Activated CD8-positive, alpha-beta memory T cell treated with anti-CD3 and anti-CD28 coated beads, Interleukin-2, amount 10 ng/mL, durations not matched to agents 7 days and 5 days (primary cell): ENCODE measurements at regions not wholly inside any gene's neighbourhood (a gene's known extent, or its start where the extent isn't known, plus 50 kb on each side); places are given as distances from the start of the nearest gene placed in this dataset.
"Not testable (repeated sequence)": the region's sequence is repeated elsewhere in the genome, so short reads cannot be mapped to it uniquely, and the experiment has no call there.

Experiments
- ATAC-seq: fragments of 150-1000 bp; cut with Tn5 transposase; one replicate; pipeline ENCODE4 v1.10.0; 2021; ENCODE audit warnings: moderate library complexity
- CTCF ChIA-PET: fragments of 350-600 bp; sonication (Branson Sonifier 250); formaldehyde crosslinking; loops from one replicate; lab custom pipeline; 2021; ENCODE audit warnings: antibody characterized with exemption; lab: Charles Lee
- DNase-seq: peaks from one replicate; pipeline ENCODE4 v3.0.0-alpha.2; 2020
- H3K27ac Mint-ChIP-seq: one replicate; pipeline ENCODE4 v1.8.0; 2021; ENCODE audit warnings: mild to moderate bottlenecking, mixed read lengths
- H3K27me3 Mint-ChIP-seq: one replicate; pipeline ENCODE4 v1.8.0; 2021; ENCODE audit warnings: mixed read lengths
- H3K36me3 Mint-ChIP-seq: one replicate; pipeline ENCODE4 v1.8.0; 2021; ENCODE audit warnings: mild to moderate bottlenecking, mixed read lengths
- H3K4me1 Mint-ChIP-seq: one replicate; pipeline ENCODE4 v1.8.0; 2021; ENCODE audit warnings: mixed read lengths
- H3K4me3 Mint-ChIP-seq: one replicate; pipeline ENCODE4 v1.8.0; 2021; ENCODE audit warnings: mild to moderate bottlenecking, moderate library complexity, mixed read lengths
- H3K9me3 Mint-ChIP-seq: one replicate; pipeline ENCODE4 v1.8.0; 2022; ENCODE audit warnings: low read depth, mixed read lengths

- H3K27me3 Mint-ChIP-seq = peaks cover 2% of the 10 kb centered on the region
- no peak overlapping the region for H3K4me3 Mint-ChIP-seq
- CTCF ChIA-PET = no interaction called here
- no peaks in the 10 kb centered on the region for H3K36me3 Mint-ChIP-seq
- no peak overlapping the region for H3K27ac Mint-ChIP-seq
- ATAC-seq = no peak
- no peak for DNase-seq
- no peaks in the 10 kb centered on the region for H3K4me1 Mint-ChIP-seq
- peaks cover 6% of the 10 kb centered on the region for H3K9me3 Mint-ChIP-seq
Observed at GRCh38 chr7:46123756-46124343, 202.8 kb upstream of the IGFBP3 start.

- Mint-ChIP-seq H3K4me3 (no peak overlapping the region), H3K27me3 (no peaks in the 10 kb centered on the region), H3K36me3 (no peaks in the 10 kb centered on the region), H3K27ac (no peak overlapping the region), H3K4me1 (no peaks in the 10 kb centered on the region), H3K9me3 (no peaks in the 10 kb centered on the region)
- ATAC-seq = no peak
- DNase-seq = no peak
- CTCF ChIA-PET = no interaction called here
Observed at GRCh38 chr7:46115410-46115809, 194.3 kb upstream of the IGFBP3 start.

GRCh38 chr7:46109437-46109836, 188.4 kb upstream of the IGFBP3 start:
- DNase-seq (no peak), ATAC-seq (no peak)
- Mint-ChIP-seq H3K27ac (no peak overlapping the region), H3K36me3 (no peaks in the 10 kb centered on the region), H3K4me1 (no peaks in the 10 kb centered on the region), H3K9me3 (no peaks in the 10 kb centered on the region), H3K27me3 (no peaks in the 10 kb centered on the region), H3K4me3 (no peak overlapping the region)
- CTCF ChIA-PET = no interaction called here

DNA sequence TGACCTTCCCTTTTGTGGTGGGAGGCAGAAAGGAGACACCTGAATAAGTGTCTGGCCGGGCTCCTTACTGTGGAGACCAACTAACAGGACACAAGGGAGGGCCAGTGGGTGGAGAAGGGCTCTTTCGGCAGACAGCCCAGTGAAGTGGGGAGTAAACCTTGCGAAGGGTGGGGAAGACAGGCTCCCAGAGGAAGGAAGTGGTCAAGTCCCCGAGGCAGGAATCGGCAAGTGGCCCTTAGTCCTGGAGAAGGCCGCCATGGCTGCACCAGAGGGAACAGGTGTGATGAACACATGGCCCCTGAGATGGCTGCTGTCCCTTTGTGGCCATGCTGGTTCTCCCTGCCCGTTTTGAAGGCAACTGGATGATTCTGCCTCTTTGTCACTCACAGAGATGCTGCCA, 187.2 kb upstream of the IGFBP3 start:
- Mint-ChIP-seq H3K27me3 (no peaks in the 10 kb centered on the region), H3K27ac (no peak overlapping the region), H3K36me3 (no peaks in the 10 kb centered on the region), H3K4me1 (no peaks in the 10 kb centered on the region), H3K9me3 (no peaks in the 10 kb centered on the region), H3K4me3 (no peak overlapping the region)
- CTCF ChIA-PET = no interaction called here
- DNase-seq = no peak
- ATAC-seq = no peak

DNA sequence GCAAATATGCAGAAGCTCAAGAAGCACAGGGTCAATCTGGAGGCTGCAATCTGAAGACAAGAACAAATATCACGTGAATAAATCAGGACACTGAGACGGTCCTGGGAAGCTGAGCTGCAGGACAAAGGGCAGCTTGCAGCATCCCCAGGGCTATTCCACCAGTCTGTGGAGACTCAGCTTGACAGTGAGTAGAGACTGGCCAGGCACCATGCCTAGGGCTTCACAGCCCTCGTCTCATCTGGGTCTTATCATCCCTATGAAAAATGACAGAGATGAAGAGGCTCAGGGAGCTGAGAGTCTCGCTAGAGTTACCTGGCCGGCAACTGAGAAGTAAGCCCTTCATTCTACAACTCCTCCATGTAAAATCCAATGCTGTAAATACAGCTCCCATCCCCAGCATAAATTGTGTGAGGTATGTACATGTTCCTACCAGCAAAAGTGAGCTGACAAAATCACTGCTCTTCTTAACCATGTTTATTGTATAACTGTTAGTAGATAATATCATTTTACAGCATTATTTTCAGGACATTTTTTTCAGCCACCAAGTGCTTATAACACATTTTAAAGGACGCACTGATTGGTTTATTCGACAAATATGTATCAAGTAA, 186.6 kb upstream of the IGFBP3 start:
- Mint-ChIP-seq H3K27ac (no peak overlapping the region), H3K9me3 (no peaks in the 10 kb centered on the region), H3K36me3 (no peaks in the 10 kb centered on the region), H3K4me1 (no peaks in the 10 kb centered on the region), H3K27me3 (no peaks in the 10 kb centered on the region), H3K4me3 (no peak overlapping the region)
- DNase-seq = no peak
- CTCF ChIA-PET = no interaction called here
- ATAC-seq = no peak

- DNase-seq (no peak), ATAC-seq (no peak)
- Mint-ChIP-seq H3K27me3 (no peaks in the 10 kb centered on the region), H3K9me3 (peaks cover 2% of the 10 kb centered on the region), H3K4me3 (no peak overlapping the region), H3K27ac (no peak overlapping the region), H3K36me3 (no peaks in the 10 kb centered on the region), H3K4me1 (no peaks in the 10 kb centered on the region)
- CTCF ChIA-PET = no interaction called here
Observed at GRCh38 chr7:46100521-46100920, 179.4 kb upstream of the IGFBP3 start.

GRCh38 chr7:46099076-46099475, 178.0 kb upstream of the IGFBP3 start:
- Mint-ChIP-seq H3K9me3 (peaks cover 2% of the 10 kb centered on the region), H3K36me3 (no peaks in the 10 kb centered on the region), H3K27ac (no peak overlapping the region), H3K4me1 (no peaks in the 10 kb centered on the region), H3K27me3 (no peaks in the 10 kb centered on the region), H3K4me3 (no peak overlapping the region)
- ATAC-seq (no peak), DNase-seq (no peak)
- CTCF ChIA-PET = no interaction called here

DNA sequence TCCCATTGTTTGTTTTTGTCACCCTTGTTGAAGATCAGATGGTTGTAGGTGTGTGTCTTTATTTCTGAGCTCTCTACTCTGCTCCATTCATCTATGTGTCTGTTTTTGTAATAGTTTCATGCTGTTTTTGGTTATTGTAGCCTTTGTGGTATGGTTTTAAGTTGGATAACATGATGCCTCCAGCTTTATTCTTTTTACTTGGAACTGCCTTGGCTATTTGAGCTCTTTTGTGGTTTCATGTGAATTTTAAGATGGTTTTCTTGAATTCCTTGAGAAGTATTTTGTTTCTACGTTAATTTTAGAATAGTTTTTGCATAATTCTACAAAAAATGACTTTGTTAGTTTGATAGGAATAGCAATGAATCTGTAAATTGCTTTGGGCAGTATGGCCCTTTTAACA, 170.0 kb upstream of the IGFBP3 start:
- DNase-seq (no peak), ATAC-seq (no peak)
- H3K4me1 Mint-ChIP-seq = no peaks in the 10 kb centered on the region
- no peaks in the 10 kb centered on the region for H3K36me3 Mint-ChIP-seq
- H3K27ac Mint-ChIP-seq = no peak overlapping the region
- H3K27me3 Mint-ChIP-seq = no peaks in the 10 kb centered on the region
- H3K9me3 Mint-ChIP-seq = peaks cover 8% of the 10 kb centered on the region
- no peak overlapping the region for H3K4me3 Mint-ChIP-seq
- CTCF ChIA-PET = no interaction called here

DNA sequence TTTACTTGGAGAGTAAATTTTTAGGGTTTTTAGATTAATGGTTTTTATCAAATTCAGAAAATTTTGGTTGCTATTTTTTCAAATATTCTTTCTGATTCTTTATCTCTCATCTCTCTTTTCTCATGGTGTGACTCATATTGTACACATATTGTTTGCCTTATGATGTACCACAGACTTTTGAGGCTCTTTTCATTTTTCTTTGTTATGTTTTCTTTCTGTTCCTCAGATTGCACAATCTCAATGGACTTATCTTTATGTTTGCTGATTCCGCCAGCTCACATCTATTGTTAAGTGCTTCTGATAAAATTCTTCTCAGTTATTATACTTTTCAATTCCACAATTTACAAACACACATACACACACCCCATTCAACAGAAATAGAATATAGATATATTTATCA, 168.2 kb upstream of the IGFBP3 start:
- Mint-ChIP-seq H3K27me3 (no peaks in the 10 kb centered on the region), H3K9me3 (peaks cover 8% of the 10 kb centered on the region), H3K27ac (no peak overlapping the region), H3K36me3 (no peaks in the 10 kb centered on the region), H3K4me3 (no peak overlapping the region), H3K4me1 (no peaks in the 10 kb centered on the region)
- CTCF ChIA-PET = no interaction called here
- ATAC-seq (no peak), DNase-seq (no peak)

- H3K27me3 Mint-ChIP-seq, H3K36me3 Mint-ChIP-seq, H3K4me3 Mint-ChIP-seq, H3K4me1 Mint-ChIP-seq, ATAC-seq, CTCF ChIA-PET, DNase-seq, H3K27ac Mint-ChIP-seq, H3K9me3 Mint-ChIP-seq: not testable (repeated sequence)
Observed at GRCh38 chr7:46088486-46088885, 167.4 kb upstream of the IGFBP3 start.

DNA sequence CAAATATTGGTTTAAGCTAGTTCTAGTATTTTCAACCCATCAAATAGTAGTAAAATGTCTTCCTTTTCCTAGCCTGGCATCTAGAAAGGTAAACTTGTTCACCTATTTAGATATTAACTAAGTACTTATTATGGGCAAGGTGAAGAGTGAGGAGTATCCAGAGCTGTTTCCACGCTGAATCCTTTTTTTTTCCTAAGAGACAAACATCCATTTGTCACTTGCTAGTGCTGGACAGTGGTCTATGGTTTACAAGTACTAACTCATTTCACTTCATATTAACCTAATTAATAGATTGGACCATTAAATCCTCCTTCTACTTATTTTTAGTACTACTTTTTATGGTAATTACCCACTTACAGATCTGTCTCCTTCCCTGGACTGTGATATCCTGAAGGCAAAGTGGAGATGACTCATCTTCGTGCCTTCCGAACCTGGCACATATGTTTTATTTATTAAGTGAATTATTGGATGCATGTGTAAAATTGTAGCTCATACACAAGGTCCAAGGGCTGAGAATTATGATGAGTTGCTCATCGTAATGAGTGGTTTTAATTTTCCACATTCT, 159.6 kb upstream of the IGFBP3 start:
- CTCF ChIA-PET = no interaction called here
- no peak for DNase-seq
- Mint-ChIP-seq H3K36me3 (no peaks in the 10 kb centered on the region), H3K27me3 (no peaks in the 10 kb centered on the region), H3K4me3 (no peak overlapping the region), H3K27ac (no peak overlapping the region), H3K4me1 (no peaks in the 10 kb centered on the region), H3K9me3 (peaks cover 3% of the 10 kb centered on the region)
- ATAC-seq = no peak

DNA sequence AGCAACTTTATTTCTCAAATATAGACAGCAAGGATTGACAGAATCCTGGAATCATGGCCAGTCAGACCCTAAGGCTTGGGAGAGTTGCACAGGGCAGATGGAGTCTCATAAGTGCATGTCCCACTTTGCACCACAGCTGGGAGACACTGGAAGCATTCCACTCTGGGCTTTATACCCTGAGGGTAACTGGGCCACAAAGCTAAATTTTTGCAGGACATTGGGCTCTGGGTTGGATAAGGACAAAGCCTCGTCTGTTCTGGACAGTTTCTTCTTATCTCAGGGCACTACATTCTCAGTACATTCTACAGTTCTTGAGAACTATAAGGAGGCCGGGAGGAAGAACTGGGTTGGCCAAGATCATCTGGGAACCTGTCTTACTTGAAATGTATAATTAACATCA, 158.3 kb upstream of the IGFBP3 start:
- Mint-ChIP-seq H3K36me3 (no peaks in the 10 kb centered on the region), H3K27me3 (no peaks in the 10 kb centered on the region), H3K9me3 (peaks cover 3% of the 10 kb centered on the region), H3K4me1 (no peaks in the 10 kb centered on the region), H3K4me3 (no peak overlapping the region), H3K27ac (no peak overlapping the region)
- ATAC-seq (no peak), DNase-seq (no peak)
- CTCF ChIA-PET = no interaction called here

DNA sequence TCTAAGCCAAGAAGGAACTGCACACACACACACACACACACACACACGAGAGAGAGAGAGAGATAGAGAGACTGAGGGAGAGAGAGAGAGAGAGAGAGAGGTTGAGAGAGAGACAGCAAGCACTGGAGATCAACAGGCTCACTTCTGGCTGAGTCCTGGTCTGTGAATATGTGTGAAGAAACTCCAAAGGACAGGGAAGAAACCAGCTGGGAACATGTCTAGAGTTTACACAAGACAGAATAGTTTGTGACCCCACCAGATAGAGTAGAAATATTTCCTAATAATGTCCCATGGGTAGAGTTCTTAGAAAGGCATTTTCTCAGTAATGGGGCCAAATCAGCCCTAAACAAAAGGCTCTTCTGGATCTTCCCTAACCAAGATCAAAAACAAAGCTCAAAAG, 155.5 kb upstream of the IGFBP3 start:
- H3K4me3 Mint-ChIP-seq = no peak overlapping the region
- H3K36me3 Mint-ChIP-seq = no peaks in the 10 kb centered on the region
- no peaks in the 10 kb centered on the region for H3K27me3 Mint-ChIP-seq
- CTCF ChIA-PET = no interaction called here
- H3K4me1 Mint-ChIP-seq = peaks cover 3% of the 10 kb centered on the region
- peaks cover 3% of the 10 kb centered on the region for H3K9me3 Mint-ChIP-seq
- DNase-seq = no peak
- no peak for ATAC-seq
- no peak overlapping the region for H3K27ac Mint-ChIP-seq

- Mint-ChIP-seq H3K36me3 (no peaks in the 10 kb centered on the region), H3K4me1 (peaks cover 3% of the 10 kb centered on the region), H3K27ac (no peak overlapping the region), H3K9me3 (no peaks in the 10 kb centered on the region), H3K4me3 (no peak overlapping the region), H3K27me3 (no peaks in the 10 kb centered on the region)
- DNase-seq (no peak), ATAC-seq (no peak)
- CTCF ChIA-PET = no interaction called here
Observed at GRCh38 chr7:46072722-46073121, 151.7 kb upstream of the IGFBP3 start.
